OCI-LY3 (cell line): ENCODE measurements at regions not wholly inside any gene's neighbourhood (a gene's known extent, or its start where the extent isn't known, plus 50 kb on each side); places are given as distances from the start of the nearest gene placed in this dataset.

Source experiments
- EZH2phosphoT487 ChIP-seq: fragments of 200-600 bp; shearing (Covaris generic); IDR thresholded peaks from 2 replicates; pipeline ENCODE4 v1.6.1; 2018; ENCODE audit warnings: antibody characterized with exemption, mixed run types, low read depth
- TF ChIP-seq, protein P1 (sequence below): fragments of 200-600, 300-600 bp; sonication (generic); IDR thresholded peaks from 2 replicates; pipeline ENCODE4 v1.5.1; 2014; ENCODE audit warnings: antibody characterized with exemption, low read length, low read depth

DNA sequence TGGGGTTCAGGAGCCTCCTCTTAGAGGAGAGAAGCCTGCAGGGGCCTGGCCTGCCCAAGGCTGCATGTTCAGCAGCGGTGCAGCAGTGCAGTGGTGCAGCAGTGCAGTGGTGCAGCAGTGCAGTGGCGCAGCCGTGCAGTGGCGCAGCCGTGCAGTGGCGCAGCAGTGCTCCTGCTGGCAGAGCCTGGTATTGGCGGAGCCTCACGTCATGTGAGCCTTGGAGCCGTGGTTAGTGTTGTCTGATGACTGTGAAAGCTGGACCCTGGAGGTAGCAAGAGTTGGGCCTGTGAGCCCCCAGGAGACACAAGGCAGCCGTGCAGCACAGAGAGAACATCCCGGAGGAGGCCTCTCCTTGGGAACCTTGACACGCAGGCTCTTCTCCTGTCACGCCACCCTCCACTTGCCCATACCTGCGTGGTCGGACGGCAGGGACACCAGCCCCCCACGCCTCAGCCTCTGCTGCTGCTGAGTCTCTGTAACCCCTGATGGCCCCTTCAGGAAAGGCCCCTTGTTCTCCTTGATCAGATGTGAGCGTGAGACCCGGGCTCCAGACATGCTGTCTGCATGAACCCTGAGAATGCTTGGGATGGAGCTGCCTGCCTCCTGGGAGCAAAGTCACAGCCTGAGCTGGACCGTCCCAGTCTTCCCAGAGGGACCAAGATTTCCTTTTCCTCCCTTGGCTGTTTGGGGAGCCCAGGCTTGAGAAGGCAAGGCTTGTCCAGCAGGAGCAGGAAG, 193.7 kb downstream of the KIF26A start:
- TF ChIP-seq, protein P1, sequence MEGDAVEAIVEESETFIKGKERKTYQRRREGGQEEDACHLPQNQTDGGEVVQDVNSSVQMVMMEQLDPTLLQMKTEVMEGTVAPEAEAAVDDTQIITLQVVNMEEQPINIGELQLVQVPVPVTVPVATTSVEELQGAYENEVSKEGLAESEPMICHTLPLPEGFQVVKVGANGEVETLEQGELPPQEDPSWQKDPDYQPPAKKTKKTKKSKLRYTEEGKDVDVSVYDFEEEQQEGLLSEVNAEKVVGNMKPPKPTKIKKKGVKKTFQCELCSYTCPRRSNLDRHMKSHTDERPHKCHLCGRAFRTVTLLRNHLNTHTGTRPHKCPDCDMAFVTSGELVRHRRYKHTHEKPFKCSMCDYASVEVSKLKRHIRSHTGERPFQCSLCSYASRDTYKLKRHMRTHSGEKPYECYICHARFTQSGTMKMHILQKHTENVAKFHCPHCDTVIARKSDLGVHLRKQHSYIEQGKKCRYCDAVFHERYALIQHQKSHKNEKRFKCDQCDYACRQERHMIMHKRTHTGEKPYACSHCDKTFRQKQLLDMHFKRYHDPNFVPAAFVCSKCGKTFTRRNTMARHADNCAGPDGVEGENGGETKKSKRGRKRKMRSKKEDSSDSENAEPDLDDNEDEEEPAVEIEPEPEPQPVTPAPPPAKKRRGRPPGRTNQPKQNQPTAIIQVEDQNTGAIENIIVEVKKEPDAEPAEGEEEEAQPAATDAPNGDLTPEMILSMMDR, result no peak
- no peak for TF ChIP-seq EZH2phosphoT487
